SHP77 (cell line): ENCODE measurements at regions not wholly inside any gene's neighbourhood (a gene's known extent, or its start where the extent isn't known, plus 50 kb on each side); places are given as distances from the start of the nearest gene placed in this dataset.

Experiments
- DNase-seq, 2 experiments: peaks; one replicate each; lab custom pipeline; 2025; lab: John Stamatoyannopoulos, UW

DNA sequence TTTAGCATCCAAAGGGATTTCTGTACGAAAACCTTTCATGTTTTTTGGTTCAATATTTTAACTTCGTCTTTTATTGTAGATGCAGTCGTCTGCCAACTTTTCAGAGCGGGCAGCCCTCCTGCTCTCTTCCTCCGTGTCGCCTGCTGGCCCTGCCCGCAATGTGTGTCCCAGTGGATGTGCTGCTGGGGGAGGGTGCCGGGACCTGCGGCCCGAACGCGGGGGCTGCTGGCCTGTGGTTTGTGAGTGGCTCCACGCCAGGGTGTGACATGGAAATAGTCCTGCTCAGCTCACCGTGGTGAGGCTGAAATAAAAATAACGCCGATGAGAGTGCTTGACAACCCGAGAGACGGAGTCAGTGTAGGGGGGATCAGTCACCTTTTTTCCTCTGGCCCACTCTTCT is 59.7 kb upstream of the GRPEL1 start:
- DNase-seq, result no peak

DNA sequence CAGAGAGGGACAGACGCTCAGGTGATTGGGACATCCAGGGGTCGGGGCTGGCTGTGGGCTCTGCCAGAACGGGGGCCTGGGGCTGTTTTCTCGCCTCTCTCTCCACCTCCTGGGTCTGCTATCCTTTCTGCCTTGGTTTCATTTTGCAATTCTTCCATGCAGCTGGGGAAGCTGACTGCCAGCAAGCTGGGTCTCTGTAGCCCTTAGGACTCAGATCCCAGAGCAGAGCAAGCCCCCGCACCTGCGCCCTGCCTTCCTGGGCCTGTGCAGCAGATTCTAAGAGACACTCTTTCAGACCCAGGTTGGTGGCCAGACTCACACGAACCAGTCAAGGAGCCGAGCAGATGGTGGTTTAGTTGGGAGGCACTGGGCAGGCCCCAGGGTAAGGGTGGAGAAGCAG is 59.1 kb upstream of the GRPEL1 start:
- no peak for DNase-seq

DNA sequence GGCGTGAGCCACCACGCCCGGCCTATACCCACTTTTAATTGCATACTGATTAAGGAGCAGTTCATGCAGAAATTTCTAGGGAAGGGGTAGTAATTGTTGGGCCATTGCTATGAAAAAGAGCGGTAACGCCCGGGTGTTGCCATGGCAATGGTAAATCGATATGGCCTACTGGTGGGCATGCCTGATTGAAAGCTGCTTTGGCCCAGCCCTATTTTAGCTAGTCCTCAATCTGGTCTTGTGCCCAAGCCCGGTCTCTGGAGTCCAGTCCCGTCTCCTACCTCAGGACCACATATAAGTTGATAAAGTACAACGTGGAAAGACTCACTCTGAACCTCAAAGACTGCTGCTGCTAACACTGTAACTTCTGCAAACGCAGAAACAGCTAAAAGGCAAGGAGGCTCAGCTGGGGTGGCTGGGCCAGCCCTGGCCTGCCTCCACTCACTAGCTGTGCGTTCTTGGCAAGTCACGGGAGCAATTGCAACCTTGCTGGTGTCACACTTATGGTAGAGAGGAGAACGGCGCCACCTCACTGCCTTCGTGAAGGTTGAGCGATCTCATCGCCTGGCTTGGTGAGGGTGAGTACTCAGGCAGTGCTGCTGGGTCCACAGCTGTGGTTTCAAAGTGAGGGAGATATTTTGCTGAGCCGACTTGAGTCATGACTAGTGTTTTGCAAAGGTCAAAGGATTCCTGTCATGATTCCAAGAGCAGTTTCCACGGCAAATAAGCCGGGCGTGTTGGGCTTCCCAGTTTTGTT is 57.0 kb upstream of the GRPEL1 start:
- DNase-seq, result peak in 1 of 2 experiments; percentile 11

DNA sequence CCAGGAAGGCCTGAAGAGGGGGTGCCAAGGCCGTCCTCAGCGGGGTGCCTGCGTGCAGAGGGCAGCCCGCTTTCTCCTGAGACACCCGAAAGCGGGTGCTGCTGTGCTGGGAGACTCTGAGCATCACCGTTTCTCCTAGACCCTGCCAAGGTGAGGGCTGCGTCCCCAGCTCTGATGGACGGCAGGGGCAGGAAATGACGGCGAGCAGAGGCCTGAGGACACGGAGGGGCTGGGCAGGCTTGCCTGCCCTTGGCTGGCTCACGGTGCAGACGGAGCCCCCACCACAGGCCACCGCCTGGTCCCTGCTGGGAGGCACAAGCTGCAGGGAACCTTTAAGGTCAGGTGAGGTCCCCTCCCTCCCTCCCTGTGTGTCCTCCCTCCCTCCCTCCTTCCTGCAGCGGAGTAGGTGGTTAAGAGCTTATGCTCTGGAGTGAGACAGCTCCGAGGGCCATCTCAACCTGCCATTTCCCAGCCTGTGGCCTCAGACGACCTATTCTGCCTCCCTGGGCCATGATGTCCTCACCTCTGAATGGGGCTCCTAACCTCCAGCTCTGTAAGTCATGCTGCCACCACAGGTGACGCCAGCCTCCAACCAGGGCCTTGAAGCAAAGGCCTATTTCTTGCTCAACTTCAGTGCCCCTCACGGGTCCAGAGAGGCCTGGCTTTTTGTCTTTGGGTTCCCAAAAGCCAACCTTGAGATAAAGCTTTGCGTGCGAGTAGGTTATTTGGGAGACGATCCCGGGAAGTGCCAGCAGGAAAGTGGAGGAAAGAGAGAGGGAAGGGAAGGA is 54.2 kb upstream of the GRPEL1 start:
- DNase-seq, result no peak

DNA sequence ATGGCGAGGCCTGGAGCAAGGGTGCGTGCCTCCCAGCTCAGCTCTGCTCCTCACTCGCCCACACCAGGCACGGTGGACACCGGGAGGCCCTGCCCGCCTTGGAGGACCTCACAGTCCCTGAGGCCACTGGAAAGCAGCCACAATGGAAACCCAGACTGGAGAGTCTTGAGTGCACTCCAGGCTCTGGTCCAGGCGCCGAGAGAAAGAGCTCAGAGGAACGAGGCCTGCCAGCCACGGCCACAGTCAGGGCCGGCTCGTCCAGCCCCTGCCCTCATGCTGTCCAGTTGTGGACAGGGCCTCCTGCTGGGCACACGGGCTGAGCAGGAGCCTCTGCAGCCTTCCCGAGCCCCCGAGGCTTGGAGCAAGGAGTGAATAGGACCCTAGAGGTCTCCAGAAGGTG is 53.3 kb upstream of the GRPEL1 start:
- no peak for DNase-seq

DNA sequence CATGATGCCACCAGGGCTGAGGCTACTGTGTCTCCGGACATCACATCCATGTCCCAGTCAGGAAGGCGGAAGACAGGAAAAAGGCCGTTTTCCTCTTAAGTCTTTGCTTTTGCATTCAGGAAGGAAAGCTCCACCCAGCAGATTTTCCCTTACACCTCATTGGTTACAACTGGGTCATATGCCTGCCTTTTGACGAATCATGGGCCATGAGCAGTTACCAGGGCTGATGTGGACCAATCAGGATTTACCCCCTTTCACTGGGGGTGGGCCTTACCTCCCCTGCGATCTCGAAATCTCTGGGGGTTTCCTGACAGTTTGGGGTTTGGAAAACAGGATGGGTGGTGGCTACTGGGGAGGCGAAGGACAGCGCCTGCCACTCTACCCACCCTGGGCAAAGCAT is 52.5 kb upstream of the GRPEL1 start:
- DNase-seq, result no peak

DNA sequence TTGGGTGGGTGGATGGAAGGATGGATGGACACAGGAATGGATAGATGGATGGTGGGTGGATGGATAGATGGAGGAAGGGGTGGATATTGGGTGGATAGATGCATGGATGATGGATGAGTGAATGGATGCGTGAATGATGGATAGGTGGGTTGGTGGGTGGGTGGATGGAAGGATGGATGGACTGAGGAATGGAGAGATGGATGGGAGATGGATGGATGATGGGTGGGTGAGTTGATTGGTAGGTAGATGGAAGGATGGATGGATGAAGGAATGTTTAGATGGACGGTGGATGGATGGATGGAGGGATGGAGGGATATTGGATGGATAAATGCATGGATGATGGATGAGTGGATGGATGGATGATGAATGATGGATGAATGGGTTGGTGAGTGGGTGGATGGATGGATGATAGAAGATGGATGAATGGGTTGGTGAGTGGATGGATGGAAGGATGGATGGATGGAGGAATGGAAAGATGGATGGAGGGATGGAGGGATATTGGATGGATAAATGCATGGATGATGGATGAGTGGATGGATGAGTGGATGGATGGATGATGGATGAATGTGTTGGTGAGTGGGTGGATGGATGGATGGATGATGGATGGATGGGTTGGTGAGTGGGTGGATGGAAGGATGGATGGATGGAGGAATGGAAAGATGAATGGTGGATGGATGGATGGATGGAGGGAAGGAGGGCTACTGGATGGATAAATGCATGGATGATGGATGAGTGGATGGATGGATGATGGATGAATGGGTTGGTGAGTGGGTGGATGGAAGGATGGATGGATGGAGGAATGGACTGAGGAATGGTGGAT is 50.4 kb upstream of the GRPEL1 start:
- no peak for DNase-seq
